ENCODE measurements at regions not wholly inside any gene's neighbourhood (a gene's known extent, or its start where the extent isn't known, plus 50 kb on each side); places are given as distances from the start of the nearest gene placed in this dataset.

DNA sequence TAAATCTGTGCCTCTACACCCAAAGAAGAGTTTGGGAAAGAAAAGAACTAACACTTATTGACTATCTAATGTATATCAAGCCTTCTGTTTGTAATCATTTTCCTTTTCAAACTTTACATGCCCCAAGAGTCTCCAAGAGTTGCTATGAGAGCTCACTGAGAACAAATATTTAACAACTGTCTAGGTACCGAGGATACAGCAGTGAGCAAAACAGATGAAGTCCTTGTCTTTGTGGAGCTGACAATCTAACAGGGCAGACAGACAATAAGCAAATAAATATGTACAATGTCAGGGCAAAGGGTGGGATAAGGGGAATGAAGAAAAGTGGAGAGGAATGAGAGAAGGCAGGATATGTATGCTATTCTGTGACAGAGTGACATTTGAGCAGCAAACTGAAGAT lies 64.8 kb upstream of the KSR1 start:
- TF ChIP-seq, protein P1, sequence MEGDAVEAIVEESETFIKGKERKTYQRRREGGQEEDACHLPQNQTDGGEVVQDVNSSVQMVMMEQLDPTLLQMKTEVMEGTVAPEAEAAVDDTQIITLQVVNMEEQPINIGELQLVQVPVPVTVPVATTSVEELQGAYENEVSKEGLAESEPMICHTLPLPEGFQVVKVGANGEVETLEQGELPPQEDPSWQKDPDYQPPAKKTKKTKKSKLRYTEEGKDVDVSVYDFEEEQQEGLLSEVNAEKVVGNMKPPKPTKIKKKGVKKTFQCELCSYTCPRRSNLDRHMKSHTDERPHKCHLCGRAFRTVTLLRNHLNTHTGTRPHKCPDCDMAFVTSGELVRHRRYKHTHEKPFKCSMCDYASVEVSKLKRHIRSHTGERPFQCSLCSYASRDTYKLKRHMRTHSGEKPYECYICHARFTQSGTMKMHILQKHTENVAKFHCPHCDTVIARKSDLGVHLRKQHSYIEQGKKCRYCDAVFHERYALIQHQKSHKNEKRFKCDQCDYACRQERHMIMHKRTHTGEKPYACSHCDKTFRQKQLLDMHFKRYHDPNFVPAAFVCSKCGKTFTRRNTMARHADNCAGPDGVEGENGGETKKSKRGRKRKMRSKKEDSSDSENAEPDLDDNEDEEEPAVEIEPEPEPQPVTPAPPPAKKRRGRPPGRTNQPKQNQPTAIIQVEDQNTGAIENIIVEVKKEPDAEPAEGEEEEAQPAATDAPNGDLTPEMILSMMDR (IDR thresholded peaks at IDR 0.05) = no peak
- no peak for TF ChIP-seq POLR2A (IDR thresholded peaks at IDR 0.05)
- no peak for TF ChIP-seq EP300 (IDR thresholded peaks at IDR 0.05)
- no peak for TF ChIP-seq POLR2AphosphoS5 (IDR thresholded peaks at IDR 0.05)
